DMS153 (cell line): ENCODE measurements at regions not wholly inside any gene's neighbourhood (a gene's known extent, or its start where the extent isn't known, plus 50 kb on each side); places are given as distances from the start of the nearest gene placed in this dataset.

ENCODE experiments used
- DNase-seq: peaks from one replicate; lab custom pipeline; 2025; lab: John Stamatoyannopoulos, UW

- no peak for DNase-seq
Observed at GRCh38 chr6:3593161-3593560, 136.3 kb upstream of the SLC22A23 start.

- no peak for DNase-seq
Observed at GRCh38 chr6:3592371-3592941, 135.6 kb upstream of the SLC22A23 start.

GRCh38 chr6:3591970-3592369 is 135.1 kb upstream of the SLC22A23 start:
- no peak for DNase-seq

GRCh38 chr6:3587660-3588059 is 130.8 kb upstream of the SLC22A23 start:
- no peak for DNase-seq

- no peak for DNase-seq
Observed at GRCh38 chr6:3585320-3585935, 128.6 kb upstream of the SLC22A23 start.

- no peak for DNase-seq
Observed at GRCh38 chr6:3584606-3585005, 127.8 kb upstream of the SLC22A23 start.

- no peak for DNase-seq
Observed at GRCh38 chr6:3581469-3581868, 124.6 kb upstream of the SLC22A23 start.

GRCh38 chr6:3579652-3580175 is 122.9 kb upstream of the SLC22A23 start:
- DNase-seq, result no peak

- no peak for DNase-seq
Observed at GRCh38 chr6:3578981-3579380, 122.1 kb upstream of the SLC22A23 start.

- DNase-seq, result no peak
Observed at GRCh38 chr6:3577517-3577916, 120.7 kb upstream of the SLC22A23 start.

GRCh38 chr6:3575701-3576100 is 118.9 kb upstream of the SLC22A23 start:
- no peak for DNase-seq

GRCh38 chr6:3575166-3575565 is 118.3 kb upstream of the SLC22A23 start:
- DNase-seq, result no peak

GRCh38 chr6:3573670-3574069 is 116.8 kb upstream of the SLC22A23 start:
- no peak for DNase-seq

- no peak for DNase-seq
Observed at GRCh38 chr6:3571836-3572235, 115.0 kb upstream of the SLC22A23 start.

- no peak for DNase-seq
Observed at GRCh38 chr6:3571250-3571681, 114.4 kb upstream of the SLC22A23 start.

- DNase-seq, result no peak
Observed at GRCh38 chr6:3569816-3570215, 113.0 kb upstream of the SLC22A23 start.

- no peak for DNase-seq
Observed at GRCh38 chr6:3568396-3569082, 111.7 kb upstream of the SLC22A23 start.

- no peak for DNase-seq
Observed at GRCh38 chr6:3566812-3567211, 110.0 kb upstream of the SLC22A23 start.

GRCh38 chr6:3565291-3565690 is 108.4 kb upstream of the SLC22A23 start:
- no peak for DNase-seq

GRCh38 chr6:3561725-3562124 is 104.9 kb upstream of the SLC22A23 start:
- DNase-seq, result peak; percentile 82

GRCh38 chr6:3560211-3560610 is 103.4 kb upstream of the SLC22A23 start:
- DNase-seq, result no peak

- no peak for DNase-seq
Observed at GRCh38 chr6:3559561-3559960, 102.7 kb upstream of the SLC22A23 start.

GRCh38 chr6:3557336-3557735 is 100.5 kb upstream of the SLC22A23 start:
- DNase-seq, result peak; percentile 12
